ENCODE measurements at regions not wholly inside any gene's neighbourhood (a gene's known extent, or its start where the extent isn't known, plus 50 kb on each side); places are given as distances from the start of the nearest gene placed in this dataset.

GRCh38 chr5:53397141-53397757 is 83.2 kb upstream of the FST start:
- no peaks in the 10 kb centered on the region for H3K9me3 Mint-ChIP-seq (ENCODE audit: low read depth, unreplicated experiment)
- no TSS peak for BruUV-seq (replicated peaks)
- H3K27me3 Mint-ChIP-seq (ENCODE audit: unreplicated experiment): no peaks in the 10 kb centered on the region
- DNase-seq: no peak
- peaks cover 26% of the 10 kb centered on the region for H3K4me1 Mint-ChIP-seq (ENCODE audit: low read depth, unreplicated experiment)
- TF ChIP-seq CTCF (IDR thresholded peaks at IDR 0.05; ENCODE audit: unreplicated experiment): no peak
- no peaks in the 10 kb centered on the region for H3K36me3 Mint-ChIP-seq (ENCODE audit: insufficient read depth, unreplicated experiment)
- CTCF ChIA-PET: interaction anchor here (0.6 kb wide), 1 partner anchor 50 kb away, joined by 8 read pairs; no protein-coding TSS in a partner anchor
- H3K4me3 Mint-ChIP-seq (ENCODE audit: low read depth, unreplicated experiment): no peak overlapping the region
- peak overlapping the region; percentile 55 for H3K27ac Mint-ChIP-seq (ENCODE audit: unreplicated experiment)
- intact Hi-C loops (cut with micrococcal nuclease; ENCODE audit: unreplicated experiment): no loop called here

- no peaks in the 10 kb centered on the region for H3K27me3 Mint-ChIP-seq (ENCODE audit: unreplicated experiment)
- DNase-seq: peak; percentile 77
- no peaks in the 10 kb centered on the region for H3K36me3 Mint-ChIP-seq (ENCODE audit: insufficient read depth, unreplicated experiment)
- intact Hi-C loops (cut with micrococcal nuclease; ENCODE audit: unreplicated experiment): no loop called here
- peaks cover 26% of the 10 kb centered on the region for H3K4me1 Mint-ChIP-seq (ENCODE audit: low read depth, unreplicated experiment)
- H3K27ac Mint-ChIP-seq (ENCODE audit: unreplicated experiment): peak overlapping the region; percentile 55
- H3K9me3 Mint-ChIP-seq (ENCODE audit: low read depth, unreplicated experiment): no peaks in the 10 kb centered on the region
- no TSS peak for BruUV-seq (replicated peaks)
- TF ChIP-seq CTCF (IDR thresholded peaks at IDR 0.05; ENCODE audit: unreplicated experiment): no peak
- H3K4me3 Mint-ChIP-seq (ENCODE audit: low read depth, unreplicated experiment): no peak overlapping the region
- CTCF ChIA-PET: no interaction called here
Observed at GRCh38 chr5:53397845-53398244, 82.6 kb upstream of the FST start.

- CTCF ChIA-PET: interaction anchor here (0.5 kb wide), 1 partner anchor 1872 kb away, joined by 3 read pairs; no protein-coding TSS in a partner anchor
- Mint-ChIP-seq H3K36me3 (ENCODE audit: insufficient read depth, unreplicated experiment) (no peaks in the 10 kb centered on the region), H3K4me3 (ENCODE audit: low read depth, unreplicated experiment) (no peak overlapping the region), H3K9me3 (ENCODE audit: low read depth, unreplicated experiment) (no peaks in the 10 kb centered on the region), H3K27ac (ENCODE audit: unreplicated experiment) (peak overlapping the region; percentile 25), H3K4me1 (ENCODE audit: low read depth, unreplicated experiment) (peaks cover 26% of the 10 kb centered on the region), H3K27me3 (ENCODE audit: unreplicated experiment) (no peaks in the 10 kb centered on the region)
- DNase-seq: no peak
- no peak for TF ChIP-seq CTCF (IDR thresholded peaks at IDR 0.05; ENCODE audit: unreplicated experiment)
- intact Hi-C loops (cut with micrococcal nuclease; ENCODE audit: unreplicated experiment): no loop called here
- BruUV-seq (replicated peaks): no TSS peak
Observed at GRCh38 chr5:53399926-53400697, 80.3 kb upstream of the FST start.

- CTCF ChIA-PET: no interaction called here
- no peak for TF ChIP-seq CTCF (IDR thresholded peaks at IDR 0.05; ENCODE audit: unreplicated experiment)
- no TSS peak for BruUV-seq (replicated peaks)
- peaks cover 4% of the 10 kb centered on the region for H3K36me3 Mint-ChIP-seq (ENCODE audit: insufficient read depth, unreplicated experiment)
- DNase-seq: no peak
- intact Hi-C loops (cut with micrococcal nuclease; ENCODE audit: unreplicated experiment): no loop called here
- H3K9me3 Mint-ChIP-seq (ENCODE audit: low read depth, unreplicated experiment): no peaks in the 10 kb centered on the region
- H3K4me3 Mint-ChIP-seq (ENCODE audit: low read depth, unreplicated experiment): no peak overlapping the region
- H3K27ac Mint-ChIP-seq (ENCODE audit: unreplicated experiment): no peak overlapping the region
- H3K4me1 Mint-ChIP-seq (ENCODE audit: low read depth, unreplicated experiment): peaks cover 33% of the 10 kb centered on the region
- no peaks in the 10 kb centered on the region for H3K27me3 Mint-ChIP-seq (ENCODE audit: unreplicated experiment)
Observed at GRCh38 chr5:53403291-53403690, 77.1 kb upstream of the FST start.
